PC-9 (cell line): ENCODE measurements at regions not wholly inside any gene's neighbourhood (a gene's known extent, or its start where the extent isn't known, plus 50 kb on each side); places are given as distances from the start of the nearest gene placed in this dataset.

Experiments used
- BruUV-seq: library from RNA; stranded (reverse); fragments of 400-500 nt; replicated peaks from 2 replicates; lab custom pipeline; 2021; lab: Mats Ljungman, UMichigan
- CTCF ChIA-PET: fragments of 300-600 bp; sonication (Branson Sonifier 250); formaldehyde crosslinking; loops from one replicate; lab custom pipeline; 2022; ENCODE audit warnings: antibody characterized with exemption; lab: Charles Lee
- POLR2A ChIA-PET: fragments of 300-600 bp; sonication (Branson Sonifier 250); formaldehyde crosslinking; loops from one replicate; lab custom pipeline; 2022; ENCODE audit warnings: antibody characterized with exemption; ENCODE audit not compliant: unreplicated experiment; lab: Charles Lee
- DNase-seq, 2 experiments: peaks; one replicate each; pipeline versions ENCODE4 v3.0.0 to v3.0.0-alpha.2; 2015 to 2022; ENCODE audit warnings: mixed read lengths in 1 of 2
- H2AFZ ChIP-seq: fragments of 200-600 bp; sonication (generic); 2 replicates; pipeline ENCODE4 v1.8.1; 2017; ENCODE audit warnings: antibody characterized with exemption
- H3F3A ChIP-seq: fragments of 200-600 bp; sonication (generic); 2 replicates; pipeline ENCODE4 v1.8.1; 2017; ENCODE audit warnings: antibody characterized with exemption, mild to moderate bottlenecking, low read depth; ENCODE audit not compliant: insufficient read depth
- H3K27ac ChIP-seq: fragments of 200-600 bp; sonication (generic); 2 replicates; pipeline ENCODE4 v1.6.1; 2016; ENCODE audit warnings: mixed run types
- H3K27me3 ChIP-seq: fragments of 200-600 bp; sonication (generic); 2 replicates; pipeline ENCODE4 v1.6.1; 2016; ENCODE audit warnings: low read depth, mixed run types; ENCODE audit not compliant: insufficient read depth
- H3K36me3 ChIP-seq: fragments of 200-600 bp; sonication (generic); 2 replicates; pipeline ENCODE4 v1.6.1; 2016; ENCODE audit warnings: low read depth, mixed run types
- H3K4me1 ChIP-seq: fragments of 200-600 bp; sonication (generic); replicated peaks from 2 replicates; pipeline ENCODE4 v1.6.1; 2016; ENCODE audit warnings: mixed run types; ENCODE audit not compliant: insufficient read depth
- H3K4me2 ChIP-seq: fragments of 200-600 bp; sonication (generic); 2 replicates; pipeline ENCODE4 v1.6.1; 2017; ENCODE audit warnings: mixed run types
- H3K4me3 ChIP-seq: fragments of 200-600 bp; sonication (generic); 2 replicates; pipeline ENCODE4 v1.6.1; 2016; ENCODE audit warnings: mixed run types
- H3K79me2 ChIP-seq: fragments of 200-600 bp; sonication (generic); 2 replicates; pipeline ENCODE4 v1.6.1; 2017; ENCODE audit warnings: low read depth, mixed run types
- H3K9me2 ChIP-seq: fragments of 200-600 bp; sonication (generic); 2 replicates; pipeline ENCODE4 v1.8.1; 2017; ENCODE audit warnings: mild to moderate bottlenecking; ENCODE audit not compliant: insufficient read depth
- H3K9me3 ChIP-seq: fragments of 200-600 bp; sonication (generic); 2 replicates; pipeline ENCODE4 v1.8.1; 2016; ENCODE audit warnings: low read depth; ENCODE audit not compliant: insufficient read depth
- H4K20me1 ChIP-seq: fragments of 200-600 bp; sonication (generic); 2 replicates; pipeline ENCODE4 v1.8.1; 2017; ENCODE audit not compliant: insufficient read depth
- CTCF ChIP-seq: fragments of 200-600 bp; sonication (generic); conservative IDR thresholded peaks from 2 replicates; pipeline ENCODE4 v1.6.1; 2017; ENCODE audit warnings: mixed run types, antibody characterized with exemption, mild to moderate bottlenecking, moderate library complexity
- EZH2 ChIP-seq: fragments of 200-600 bp; sonication (generic); IDR thresholded peaks from 2 replicates; pipeline ENCODE4 v1.8.0; 2017; ENCODE audit warnings: antibody characterized with exemption, low read depth
- intact Hi-C: fragments of 100-400 bp; cut with micrococcal nuclease; formaldehyde crosslinking; loops from one replicate; pipeline ENCODE4 v1.10.0; 2022; ENCODE audit not compliant: unreplicated experiment

- peaks cover 29% of the 10 kb centered on the region for H3K27me3 ChIP-seq
- no peak overlapping the region for H3K27ac ChIP-seq
- H3K79me2 ChIP-seq = no peaks in the 10 kb centered on the region
- no peaks in the 10 kb centered on the region for H3K36me3 ChIP-seq
- H3K4me2 ChIP-seq = no peak overlapping the region
- no peaks in the 10 kb centered on the region for H3K4me1 ChIP-seq
- no peaks in the 10 kb centered on the region for H4K20me1 ChIP-seq
- TF ChIP-seq EZH2 (no peak), CTCF (no peak)
- BruUV-seq = no TSS peak
- ChIA-PET CTCF (no interaction called here), POLR2A (no interaction called here)
- H3K9me3 ChIP-seq = no peaks in the 10 kb centered on the region
- no peak overlapping the region for H3K4me3 ChIP-seq
- H2AFZ ChIP-seq = no peak overlapping the region
- intact Hi-C loops = no loop called here
- H3F3A ChIP-seq = peaks cover 6% of the 10 kb centered on the region; the same call in 1 of the 2 replicates
- no peaks in the 10 kb centered on the region for H3K9me2 ChIP-seq
- DNase-seq = no peak
Measured at GRCh38 chr12:130041983-130042812, 120.1 kb upstream of the FZD10 start.

DNA sequence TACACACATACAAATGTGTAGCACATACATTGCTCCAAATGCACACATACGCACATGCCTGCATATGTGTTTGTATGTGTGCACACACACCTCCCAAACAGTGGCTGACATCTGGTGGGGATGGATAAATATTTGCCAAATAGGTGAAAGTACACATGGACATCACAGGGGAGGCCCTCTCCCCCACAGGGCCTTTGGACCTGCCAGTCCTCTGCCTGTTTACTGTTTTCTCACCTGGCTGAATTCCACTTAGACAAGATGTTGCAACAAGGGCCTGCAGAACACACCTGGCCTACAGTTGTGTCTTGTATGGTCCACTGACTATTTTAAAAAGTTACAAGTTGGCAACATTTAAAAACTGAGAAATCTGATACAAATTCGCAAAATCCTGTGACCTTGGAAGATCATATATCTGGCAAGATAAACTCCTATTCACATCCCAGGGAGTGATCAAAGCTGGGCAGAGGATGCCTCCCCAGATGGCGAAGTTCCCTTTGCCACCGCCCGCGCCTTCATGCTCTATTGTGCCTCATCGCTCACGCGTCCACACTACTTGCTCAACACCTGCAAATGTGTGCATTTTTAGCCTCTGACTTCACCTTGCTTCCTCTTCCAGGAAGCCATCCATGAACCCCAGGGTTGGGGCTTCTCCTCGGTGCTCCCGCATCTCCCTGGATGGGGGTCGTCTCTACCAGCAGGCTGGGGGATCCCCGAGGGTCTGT lies 118.4 kb upstream of the FZD10 start:
- Histone ChIP-seq H3K9me2 (no peaks in the 10 kb centered on the region), H2AFZ (no peak overlapping the region), H3K4me2 (no peak overlapping the region), H3K36me3 (no peaks in the 10 kb centered on the region), H3K27ac (no peak overlapping the region), H3K27me3 (peaks cover 19% of the 10 kb centered on the region), H3K4me3 (no peak overlapping the region), H3K79me2 (no peaks in the 10 kb centered on the region), H3K9me3 (no peaks in the 10 kb centered on the region), H3F3A (peaks cover 6% of the 10 kb centered on the region; the same call in 1 of the 2 replicates), H3K4me1 (no peaks in the 10 kb centered on the region), H4K20me1 (no peaks in the 10 kb centered on the region)
- no peak for DNase-seq
- TF ChIP-seq EZH2 (no peak), CTCF (no peak)
- POLR2A ChIA-PET = no interaction called here
- BruUV-seq = no TSS peak
- CTCF ChIA-PET = no interaction called here
- intact Hi-C loops = no loop called here

- no peak overlapping the region for H3K4me2 ChIP-seq
- no peaks in the 10 kb centered on the region for H3K79me2 ChIP-seq
- H3K27ac ChIP-seq = no peak overlapping the region
- H4K20me1 ChIP-seq = no peaks in the 10 kb centered on the region
- H3K36me3 ChIP-seq = no peaks in the 10 kb centered on the region
- no peak for DNase-seq
- no peak overlapping the region for H3K4me3 ChIP-seq
- H2AFZ ChIP-seq = no peak overlapping the region
- ChIA-PET POLR2A (no interaction called here), CTCF (no interaction called here)
- H3K27me3 ChIP-seq = peaks cover 19% of the 10 kb centered on the region
- intact Hi-C loops = no loop called here
- no peaks in the 10 kb centered on the region for H3K9me2 ChIP-seq
- BruUV-seq = no TSS peak
- TF ChIP-seq CTCF (no peak), EZH2 (no peak)
- H3K9me3 ChIP-seq = no peaks in the 10 kb centered on the region
- peaks cover 6% of the 10 kb centered on the region; the same call in 1 of the 2 replicates for H3F3A ChIP-seq
- no peaks in the 10 kb centered on the region for H3K4me1 ChIP-seq
Measured at GRCh38 chr12:130044991-130045621, 117.2 kb upstream of the FZD10 start.
